IMR-90 (cell line): ENCODE measurements at regions not wholly inside any gene's neighbourhood (a gene's known extent, or its start where the extent isn't known, plus 50 kb on each side); places are given as distances from the start of the nearest gene placed in this dataset.

ENCODE experiments used
- ATAC-seq: fragments of 200-7000 bp; cut with Tn5 transposase; 2 replicates; pipeline ENCODE4 v1.9.1; 2020; ENCODE audit warnings: low read depth, mild to moderate bottlenecking, moderate library complexity
- BruUV-seq: library from RNA; stranded (reverse); fragments of 400-500 nt; replicated peaks from 2 replicates; lab custom pipeline; 2021; lab: Mats Ljungman, UMichigan
- CTCF ChIA-PET: fragments of 300-600 bp; formaldehyde crosslinking; extraction: SDS; loops from one replicate; lab custom pipeline; 2021; ENCODE audit warnings: antibody characterized with exemption; lab: Yijun Ruan, JAX
- POLR2A ChIA-PET: fragments of 300-600 bp; sonication (Branson Sonifier 250); formaldehyde crosslinking; loops from one replicate; lab custom pipeline; 2022; ENCODE audit warnings: antibody characterized with exemption; ENCODE audit not compliant: unreplicated experiment; lab: Charles Lee
- DNase-seq: peaks from one replicate; pipeline ENCODE4 v3.0.0; 2013
- H2AFZ ChIP-seq: replicated peaks from 2 replicates; pipeline ENCODE3; 2013; ENCODE audit warnings: low read length, mild to moderate bottlenecking; ENCODE audit not compliant: poor library complexity
- H2AK5ac ChIP-seq: 2 replicates; pipeline ENCODE4 v1.6.1; 2013; ENCODE audit warnings: low read depth, low read length, inconsistent platforms
- H2AK9ac ChIP-seq: replicated peaks from 2 replicates; pipeline ENCODE3; 2013; ENCODE audit warnings: mild to moderate bottlenecking, low read depth, low read length, moderate library complexity; ENCODE audit not compliant: poor library complexity
- H2BK120ac ChIP-seq: 2 replicates; pipeline ENCODE4 v1.6.1; 2013; ENCODE audit warnings: low read depth, low read length, inconsistent platforms
- H2BK15ac ChIP-seq: 3 replicates; pipeline ENCODE4 v1.6.1; 2013; ENCODE audit warnings: low read depth, low read length, inconsistent platforms
- H2BK20ac ChIP-seq: 2 replicates; pipeline ENCODE4 v1.6.1; 2013; ENCODE audit warnings: low read depth, mild to moderate bottlenecking, inconsistent platforms, low read length, moderate library complexity
- H2BK5ac ChIP-seq: 2 replicates; pipeline ENCODE4 v1.6.1; 2013; ENCODE audit warnings: mild to moderate bottlenecking, low read depth, low read length, inconsistent platforms; ENCODE audit not compliant: poor library complexity, severe bottlenecking
- H3K14ac ChIP-seq: replicated peaks from 2 replicates; pipeline ENCODE4 v1.6.1; 2013; ENCODE audit warnings: low read depth, low read length, inconsistent platforms
- H3K18ac ChIP-seq: 2 replicates; pipeline ENCODE4 v1.6.1; 2013; ENCODE audit warnings: low read depth, low read length, control low read depth
- H3K23ac ChIP-seq: 2 replicates; pipeline ENCODE4 v1.6.1; 2013; ENCODE audit warnings: low read depth, low read length, inconsistent platforms
- H3K27ac ChIP-seq: 2 replicates; pipeline ENCODE4 v1.5.1; 2013; ENCODE audit warnings: mild to moderate bottlenecking, control low read depth, low read length; ENCODE audit not compliant: insufficient read depth
- H3K27me3 ChIP-seq: 2 replicates; pipeline ENCODE4 v1.6.1; 2013; ENCODE audit warnings: low read length; ENCODE audit not compliant: control insufficient read depth, insufficient read depth
- H3K36me3 ChIP-seq: 2 replicates; pipeline ENCODE4 v1.6.1; 2013; ENCODE audit warnings: low read length, mixed read lengths; ENCODE audit not compliant: control insufficient read depth, insufficient read depth
- H3K4ac ChIP-seq: 2 replicates; pipeline ENCODE4 v1.6.1; 2013; ENCODE audit warnings: low read depth, low read length, inconsistent platforms
- H3K4me1 ChIP-seq: 2 replicates; pipeline ENCODE4 v1.6.1; 2013; ENCODE audit warnings: low read length, mixed read lengths; ENCODE audit not compliant: control insufficient read depth, insufficient read depth
- H3K4me2 ChIP-seq: 2 replicates; pipeline ENCODE4 v1.6.1; 2013; ENCODE audit warnings: low read depth, mild to moderate bottlenecking, control low read depth, low read length, moderate library complexity
- H3K4me3 ChIP-seq: 2 replicates; pipeline ENCODE4 v1.5.1; 2013; ENCODE audit warnings: low read depth, mild to moderate bottlenecking, control low read depth, low read length, moderate library complexity; ENCODE audit not compliant: insufficient read depth
- H3K56ac ChIP-seq: 2 replicates; pipeline ENCODE4 v1.6.1; 2013; ENCODE audit warnings: low read length, inconsistent platforms; ENCODE audit not compliant: insufficient read depth; ENCODE audit errors: extremely low read depth
- H3K79me1 ChIP-seq, 2 experiments: 2 replicates each; pipeline ENCODE4 v1.6.1; 2013; ENCODE audit warnings: low read length in 2 of 2, inconsistent platforms in 1 of 2, low read depth in 1 of 2
- H3K9ac ChIP-seq: 2 replicates; pipeline ENCODE4 v1.6.1; 2013; ENCODE audit warnings: low read depth, low read length, control low read depth
- H3K9me1 ChIP-seq: 2 replicates; pipeline ENCODE4 v1.6.1; 2013; ENCODE audit warnings: low read length, inconsistent platforms; ENCODE audit not compliant: insufficient read depth
- H3K9me3 ChIP-seq: 2 replicates; pipeline ENCODE4 v1.6.1; 2013; ENCODE audit warnings: low read length; ENCODE audit not compliant: control insufficient read depth, insufficient read depth
- H4K20me1 ChIP-seq: 2 replicates; pipeline ENCODE4 v1.6.1; 2013; ENCODE audit warnings: low read length, inconsistent platforms; ENCODE audit not compliant: insufficient read depth
- H4K5ac ChIP-seq: 2 replicates; pipeline ENCODE4 v1.6.1; 2013; ENCODE audit warnings: mild to moderate bottlenecking, low read depth, low read length, control low read depth
- H4K8ac ChIP-seq, 2 experiments: 2 replicates each; pipeline ENCODE4 v1.6.1; 2013; ENCODE audit warnings: low read depth in 2 of 2, low read length in 2 of 2, control low read depth in 1 of 2, inconsistent platforms in 1 of 2
- H4K91ac ChIP-seq: 2 replicates; pipeline ENCODE4 v1.6.1; 2013; ENCODE audit warnings: low read depth, low read length, inconsistent platforms; ENCODE audit not compliant: insufficient read depth
- CEBPB ChIP-seq: IDR thresholded peaks from 2 replicates; pipeline ENCODE4 v1.6.1; 2012; ENCODE audit warnings: low read depth, low read length, improper control_type of control experiment
- MXI1 ChIP-seq: IDR thresholded peaks from 2 replicates; pipeline ENCODE4 v1.6.1; 2012; ENCODE audit warnings: low read depth, mild to moderate bottlenecking, low read length, moderate library complexity, borderline replicate concordance
- POLR2A ChIP-seq: IDR thresholded peaks from 2 replicates; pipeline ENCODE4 v1.6.1; 2012; ENCODE audit warnings: mild to moderate bottlenecking, low read depth, low read length
- RFX5 ChIP-seq: IDR thresholded peaks from 2 replicates; pipeline ENCODE4 v1.8.0; 2012; ENCODE audit warnings: low read depth, mild to moderate bottlenecking, low read length, moderate library complexity
- dilution Hi-C: fragments of 300-500 bp; cut with HindIII; formaldehyde crosslinking; loops from one replicate; pipeline ENCODE4 v1.14.3; 2018; ENCODE audit warnings: low sequenced_read_pairs; ENCODE audit not compliant: unreplicated experiment
- in situ Hi-C: fragments of 300-500 bp; cut with MboI; formaldehyde crosslinking; loops from 3 replicates; pipeline ENCODE4 v1.14.3; 2019; ENCODE audit warnings: low sequenced_read_pairs, inconsistent platforms, mixed read lengths
- intact Hi-C: fragments of 100-400 bp; cut with micrococcal nuclease; formaldehyde crosslinking; loops from 2 replicates; pipeline ENCODE4 v1.10.0; 2022
- TF ChIP-seq, protein P1 (sequence below): fragments of 150-350 bp; IDR thresholded peaks from 2 replicates; pipeline ENCODE4 v1.6.1; 2016; ENCODE audit warnings: low read depth, mild to moderate bottlenecking, low read length, moderate library complexity, borderline replicate concordance

DNA sequence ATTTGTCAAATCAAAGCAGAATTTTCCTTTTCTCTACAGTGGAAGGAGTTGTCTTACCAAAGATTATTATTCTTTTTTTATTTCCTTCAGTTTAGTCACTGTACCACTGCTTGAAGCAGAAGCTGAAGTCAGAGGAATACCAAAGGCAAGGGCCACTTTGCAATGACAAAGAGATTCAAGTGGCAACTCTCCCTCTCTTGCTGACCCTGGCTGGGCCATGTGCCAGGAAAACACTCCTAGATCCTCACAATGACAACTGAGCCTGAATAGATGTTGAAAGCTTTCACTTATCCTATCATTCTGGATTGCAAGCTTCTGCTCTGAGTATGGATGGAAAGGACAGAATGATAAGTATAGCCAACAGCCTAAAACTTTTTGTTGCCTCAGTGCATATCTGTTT is 618.3 kb downstream of the NR2F1-AS1 start:
- Histone ChIP-seq H2AK9ac (no peak overlapping the region), H3K9me3 (no peaks in the 10 kb centered on the region), H2AK5ac (no peak overlapping the region), H3K4me3 (no peak overlapping the region), H3K79me1 (no peaks in the 10 kb centered on the region), H3K4me1 (no peaks in the 10 kb centered on the region), H4K91ac (no peak overlapping the region), H3K27me3 (no peaks in the 10 kb centered on the region), H4K20me1 (no peaks in the 10 kb centered on the region), H2BK20ac (no peak overlapping the region), H2BK15ac (no peak overlapping the region), H2BK5ac (no peak overlapping the region), H3K4me2 (no peak overlapping the region), H2AFZ (no peak overlapping the region), H3K9me1 (no peaks in the 10 kb centered on the region), H3K4ac (no peak overlapping the region), H3K18ac (no peak overlapping the region), H3K27ac (no peak overlapping the region), H3K23ac (no peak overlapping the region), H4K8ac (no peak overlapping the region), H3K36me3 (no peaks in the 10 kb centered on the region), H3K56ac (no peak overlapping the region), H4K5ac (no peak overlapping the region), H3K14ac (no peak overlapping the region), H3K9ac (no peak overlapping the region), H2BK120ac (no peak overlapping the region)
- ATAC-seq (no peak), DNase-seq (no peak)
- in situ Hi-C loops (no loop called here), dilution Hi-C loops (no loop called here), intact Hi-C loops (no loop called here)
- TF ChIP-seq POLR2A (no peak), RFX5 (no peak), CEBPB (no peak), MXI1 (no peak)
- TF ChIP-seq, protein P1, sequence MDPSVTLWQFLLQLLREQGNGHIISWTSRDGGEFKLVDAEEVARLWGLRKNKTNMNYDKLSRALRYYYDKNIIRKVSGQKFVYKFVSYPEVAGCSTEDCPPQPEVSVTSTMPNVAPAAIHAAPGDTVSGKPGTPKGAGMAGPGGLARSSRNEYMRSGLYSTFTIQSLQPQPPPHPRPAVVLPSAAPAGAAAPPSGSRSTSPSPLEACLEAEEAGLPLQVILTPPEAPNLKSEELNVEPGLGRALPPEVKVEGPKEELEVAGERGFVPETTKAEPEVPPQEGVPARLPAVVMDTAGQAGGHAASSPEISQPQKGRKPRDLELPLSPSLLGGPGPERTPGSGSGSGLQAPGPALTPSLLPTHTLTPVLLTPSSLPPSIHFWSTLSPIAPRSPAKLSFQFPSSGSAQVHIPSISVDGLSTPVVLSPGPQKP, result no peak
- no TSS peak for BruUV-seq
- ChIA-PET CTCF (no interaction called here), POLR2A (no interaction called here)
